ENCODE measurements at regions not wholly inside any gene's neighbourhood (a gene's known extent, or its start where the extent isn't known, plus 50 kb on each side); places are given as distances from the start of the nearest gene placed in this dataset.
"Not testable (repeated sequence)": the region's sequence is repeated elsewhere in the genome, so short reads cannot be mapped to it uniquely, and the experiment has no call there.

- Histone ChIP-seq H4K12ac (ENCODE audit: low read depth, low read length) (no peak overlapping the region), H3K23ac (ENCODE audit: low read length) (no peak overlapping the region), H2AFZ (ENCODE audit: insufficient read depth, low read length, poor library complexity) (no peak overlapping the region), H3K27ac (ENCODE audit: low read depth, low read length) (no peak overlapping the region), H3K27me3 (ENCODE audit: insufficient read depth, low read length) (no peaks in the 10 kb centered on the region), H3K9ac (ENCODE audit: low read length) (no peak overlapping the region), H3K4me1 (ENCODE audit: control insufficient read depth in 1 of 2, insufficient read depth in 2 of 2, low read length in 2 of 2) (no peaks in the 10 kb centered on the region), H2AK5ac (ENCODE audit: low read length) (no peak overlapping the region), H3K4me2 (ENCODE audit: low read length) (no peak overlapping the region), H2BK120ac (ENCODE audit: insufficient read depth, low read length, poor library complexity) (no peak overlapping the region), H4K8ac (ENCODE audit: low read depth, low read length) (no peak overlapping the region), H3K18ac (ENCODE audit: low read length) (no peak overlapping the region), H3K4ac (ENCODE audit: low read depth, low read length) (no peak overlapping the region), H3K4me3 (ENCODE audit: low read depth, low read length) (no peak overlapping the region), H3K14ac (ENCODE audit: low read length) (no peak overlapping the region), H3K79me2 (ENCODE audit: control insufficient read depth, insufficient read depth, low read length, poor library complexity) (no peaks in the 10 kb centered on the region), H2BK5ac (ENCODE audit: low read depth, low read length, poor library complexity) (no peak overlapping the region), H3K36me3 (ENCODE audit: control insufficient read depth in 1 of 2, insufficient read depth in 2 of 2, low read length in 2 of 2) (no peaks in the 10 kb centered on the region), H3K9me3 (ENCODE audit: insufficient read depth, low read depth, low read length) (no peaks in the 10 kb centered on the region), H2BK12ac (ENCODE audit: low read length) (no peak overlapping the region), H4K91ac (ENCODE audit: low read depth, low read length) (no peak overlapping the region), H3K79me1 (ENCODE audit: low read length) (no peaks in the 10 kb centered on the region)
- WGBS (ENCODE audit: extremely low coverage, insufficient coverage, insufficient read length) = no CpG with 5 or more reads among the region's 3 CpGs
- no peak for DNase-seq
Measured at GRCh38 chr21:16216288-16216962, 486.6 kb downstream of the USP25 start.

GRCh38 chr21:16218682-16219343 is 489.0 kb downstream of the USP25 start:
- H2BK12ac ChIP-seq (ENCODE audit: low read length) = no peak overlapping the region
- H2AK5ac ChIP-seq (ENCODE audit: low read length) = no peak overlapping the region
- H2BK5ac ChIP-seq (ENCODE audit: low read depth, low read length, poor library complexity) = no peak overlapping the region
- no peak overlapping the region for H3K4ac ChIP-seq (ENCODE audit: low read depth, low read length)
- no peaks in the 10 kb centered on the region for H3K79me2 ChIP-seq (ENCODE audit: control insufficient read depth, insufficient read depth, low read length, poor library complexity)
- no peak overlapping the region for H3K14ac ChIP-seq (ENCODE audit: low read length)
- H3K36me3 ChIP-seq (ENCODE audit: control insufficient read depth in 1 of 2, insufficient read depth in 2 of 2, low read length in 2 of 2) = no peaks in the 10 kb centered on the region
- H4K91ac ChIP-seq (ENCODE audit: low read depth, low read length) = no peak overlapping the region
- H3K4me3 ChIP-seq (ENCODE audit: low read depth, low read length) = no peak overlapping the region
- H3K9ac ChIP-seq (ENCODE audit: low read length) = no peak overlapping the region
- H3K27ac ChIP-seq (ENCODE audit: low read depth, low read length) = no peak overlapping the region
- H3K9me3 ChIP-seq (ENCODE audit: insufficient read depth, low read depth, low read length) = no peaks in the 10 kb centered on the region
- WGBS (ENCODE audit: extremely low coverage, insufficient coverage, insufficient read length) = no CpG with 5 or more reads among the region's 4 CpGs
- H3K18ac ChIP-seq (ENCODE audit: low read length) = no peak overlapping the region
- H4K8ac ChIP-seq (ENCODE audit: low read depth, low read length) = no peak overlapping the region
- no peak overlapping the region for H4K12ac ChIP-seq (ENCODE audit: low read depth, low read length)
- H3K27me3 ChIP-seq (ENCODE audit: insufficient read depth, low read length) = no peaks in the 10 kb centered on the region
- no peaks in the 10 kb centered on the region for H3K79me1 ChIP-seq (ENCODE audit: low read length)
- DNase-seq = no peak
- H3K4me1 ChIP-seq (ENCODE audit: control insufficient read depth in 1 of 2, insufficient read depth in 2 of 2, low read length in 2 of 2) = no peaks in the 10 kb centered on the region
- no peak overlapping the region for H3K23ac ChIP-seq (ENCODE audit: low read length)
- H2BK120ac ChIP-seq (ENCODE audit: insufficient read depth, low read length, poor library complexity) = no peak overlapping the region
- no peak overlapping the region for H2AFZ ChIP-seq (ENCODE audit: insufficient read depth, low read length, poor library complexity)
- H3K4me2 ChIP-seq (ENCODE audit: low read length) = no peak overlapping the region

- H2BK120ac ChIP-seq (ENCODE audit: insufficient read depth, low read length, poor library complexity); H3K9ac ChIP-seq (ENCODE audit: low read length); H3K4me2 ChIP-seq (ENCODE audit: low read length); H2AFZ ChIP-seq (ENCODE audit: insufficient read depth, low read length, poor library complexity); H4K91ac ChIP-seq (ENCODE audit: low read depth, low read length); DNase-seq; H3K4me3 ChIP-seq (ENCODE audit: low read depth, low read length); H4K8ac ChIP-seq (ENCODE audit: low read depth, low read length); H3K23ac ChIP-seq (ENCODE audit: low read length); H3K27me3 ChIP-seq (ENCODE audit: insufficient read depth, low read length); H4K12ac ChIP-seq (ENCODE audit: low read depth, low read length); H3K4ac ChIP-seq (ENCODE audit: low read depth, low read length); H2AK5ac ChIP-seq (ENCODE audit: low read length); H3K9me3 ChIP-seq (ENCODE audit: insufficient read depth, low read depth, low read length); H3K18ac ChIP-seq (ENCODE audit: low read length); H2BK5ac ChIP-seq (ENCODE audit: low read depth, low read length, poor library complexity); H3K4me1 ChIP-seq (ENCODE audit: control insufficient read depth in 1 of 2, insufficient read depth in 2 of 2, low read length in 2 of 2); H3K27ac ChIP-seq (ENCODE audit: low read depth, low read length); H3K79me1 ChIP-seq (ENCODE audit: low read length); H3K14ac ChIP-seq (ENCODE audit: low read length); H3K36me3 ChIP-seq (ENCODE audit: control insufficient read depth in 1 of 2, insufficient read depth in 2 of 2, low read length in 2 of 2); H3K79me2 ChIP-seq (ENCODE audit: control insufficient read depth, insufficient read depth, low read length, poor library complexity); H2BK12ac ChIP-seq (ENCODE audit: low read length): not testable (repeated sequence)
- no CpG with 5 or more reads among the region's 3 CpGs for WGBS (ENCODE audit: extremely low coverage, insufficient coverage, insufficient read length)
Measured at GRCh38 chr21:16224756-16225155, 495.0 kb downstream of the USP25 start.

GRCh38 chr21:16239659-16240265 is 510.0 kb downstream of the USP25 start:
- Histone ChIP-seq H3K27ac (ENCODE audit: low read depth, low read length) (no peak overlapping the region), H3K9ac (ENCODE audit: low read length) (no peak overlapping the region), H3K79me2 (ENCODE audit: control insufficient read depth, insufficient read depth, low read length, poor library complexity) (no peaks in the 10 kb centered on the region), H3K4me1 (ENCODE audit: control insufficient read depth in 1 of 2, insufficient read depth in 2 of 2, low read length in 2 of 2) (peaks cover 0 to 1% of the 10 kb centered on the region in 2 experiments), H2BK5ac (ENCODE audit: low read depth, low read length, poor library complexity) (no peak overlapping the region), H3K4me2 (ENCODE audit: low read length) (no peak overlapping the region), H3K4ac (ENCODE audit: low read depth, low read length) (no peak overlapping the region), H3K36me3 (ENCODE audit: control insufficient read depth in 1 of 2, insufficient read depth in 2 of 2, low read length in 2 of 2) (no peaks in the 10 kb centered on the region), H3K18ac (ENCODE audit: low read length) (no peak overlapping the region), H3K4me3 (ENCODE audit: low read depth, low read length) (no peak overlapping the region), H3K79me1 (ENCODE audit: low read length) (no peaks in the 10 kb centered on the region), H2BK12ac (ENCODE audit: low read length) (no peak overlapping the region), H3K14ac (ENCODE audit: low read length) (no peak overlapping the region), H4K91ac (ENCODE audit: low read depth, low read length) (no peak overlapping the region), H3K23ac (ENCODE audit: low read length) (no peak overlapping the region), H4K12ac (ENCODE audit: low read depth, low read length) (no peak overlapping the region), H2AFZ (ENCODE audit: insufficient read depth, low read length, poor library complexity) (no peak overlapping the region), H3K27me3 (ENCODE audit: insufficient read depth, low read length) (no peaks in the 10 kb centered on the region), H2BK120ac (ENCODE audit: insufficient read depth, low read length, poor library complexity) (no peak overlapping the region), H4K8ac (ENCODE audit: low read depth, low read length) (no peak overlapping the region), H3K9me3 (ENCODE audit: insufficient read depth, low read depth, low read length) (no peaks in the 10 kb centered on the region), H2AK5ac (ENCODE audit: low read length) (no peak overlapping the region)
- peak; percentile 20 to 22 for DNase-seq
- WGBS (ENCODE audit: extremely low coverage, insufficient coverage, insufficient read length) = no CpG with 5 or more reads among the region's 11 CpGs
